ENCODE measurements at regions not wholly inside any gene's neighbourhood (a gene's known extent, or its start where the extent isn't known, plus 50 kb on each side); places are given as distances from the start of the nearest gene placed in this dataset.
"Not testable (repeated sequence)": the region's sequence is repeated elsewhere in the genome, so short reads cannot be mapped to it uniquely, and the experiment has no call there.

GRCh38 chr4:56575820-56576429 is 70.3 kb downstream of the ARL9 start:
- 20 to 33% methylated on average over 1 of the region's 1 CpG for WGBS, 2 donors
- intact Hi-C loops (cut with DNase I; ENCODE audit: low total_unique reads): loop anchor here (10.0 kb wide), 1 partner anchor 229 kb away; no protein-coding TSS in a partner anchor
- DNase-seq (ENCODE audit: low spot score in 2 of 2): no peak

GRCh38 chr4:56592417-56592816 is 86.8 kb downstream of the ARL9 start:
- H3K4me3 ChIP-seq (ENCODE audit: low read depth, poor library complexity, severe bottlenecking); DNase-seq (ENCODE audit: low spot score in 2 of 2); intact Hi-C loops (cut with DNase I; ENCODE audit: low total_unique reads): not testable (repeated sequence)
- 76 to 79% methylated on average over 24 to 29 of the region's 41 CpGs for WGBS, 2 donors

More at GRCh38 chr4:56575820-56576429, 70.3 kb downstream of the ARL9 start:
- no peak overlapping the region for H3K4me3 ChIP-seq (ENCODE audit: low read depth, poor library complexity, severe bottlenecking)
- no peak for TF ChIP-seq POLR2A (IDR thresholded peaks at IDR 0.05)
- TF ChIP-seq CTCF (IDR thresholded peaks at IDR 0.05): no peak

All from lower leg skin (tissue), 4 donors.